Keratinocyte (primary cell): ENCODE measurements at regions not wholly inside any gene's neighbourhood (a gene's known extent, or its start where the extent isn't known, plus 50 kb on each side); places are given as distances from the start of the nearest gene placed in this dataset.

Experiments
- DNase-seq: peaks from one replicate; pipeline ENCODE4 v3.0.0-alpha.2; 2011; ENCODE audit warnings: low read depth, missing footprints, low spot score
- FAIRE-seq: peaks from 2 replicates; lab custom pipeline; 2011; peaks lifted over from hg19 to GRCh38; lab: Jason Lieb, UNC
- H2AFZ ChIP-seq: 2 replicates; pipeline ENCODE4 v1.6.0; 2012; ENCODE audit warnings: low read length, control low read depth, inconsistent platforms; ENCODE audit not compliant: control insufficient read depth
- H3K27ac ChIP-seq: 2 replicates; pipeline ENCODE4 v1.5.1; 2011; ENCODE audit warnings: low read length; ENCODE audit not compliant: control insufficient read depth, insufficient read depth
- H3K27me3 ChIP-seq: 3 replicates; pipeline ENCODE4 v1.6.0; 2011; ENCODE audit warnings: low read length; ENCODE audit not compliant: control insufficient read depth, insufficient read depth; ENCODE audit errors: extremely low read depth
- H3K36me3 ChIP-seq, 2 experiments: 2 replicates in 1 of 2; 3 replicates in 1 of 2; pipeline ENCODE4 v1.5.1; 2011; ENCODE audit warnings: low read length in 2 of 2, mild to moderate bottlenecking in 1 of 2; ENCODE audit not compliant: control insufficient read depth in 2 of 2, insufficient read depth in 2 of 2; ENCODE audit errors: extremely low read depth in 1 of 2
- H3K4me1 ChIP-seq: 3 replicates; pipeline ENCODE4 v1.5.1; 2011; ENCODE audit warnings: low read length; ENCODE audit not compliant: control insufficient read depth, insufficient read depth; ENCODE audit errors: extremely low read depth
- H3K4me2 ChIP-seq: 3 replicates; pipeline ENCODE4 v1.6.0; 2011; ENCODE audit warnings: low read depth, low read length; ENCODE audit not compliant: control insufficient read depth, insufficient read depth; ENCODE audit errors: extremely low read depth
- H3K4me3 ChIP-seq, 3 experiments: fragments of 200-600 bp in 1 of 3; sonication (generic) in 1 of 3; 2 replicates in 2 of 3; 3 replicates in 1 of 3; pipeline ENCODE4 v1.5.1; 2011 to 2016; ENCODE audit warnings: low read length in 3 of 3, mild to moderate bottlenecking in 3 of 3, control low read depth in 2 of 3, inconsistent platforms in 1 of 3, low read depth in 1 of 3, mixed read lengths in 1 of 3, mixed run types in 1 of 3, moderate library complexity in 1 of 3; ENCODE audit not compliant: control insufficient read depth in 2 of 3, insufficient read depth in 2 of 3; ENCODE audit errors: extremely low read depth in 1 of 3
- H3K79me2 ChIP-seq: 2 replicates; pipeline ENCODE4 v1.6.0; 2012; ENCODE audit warnings: low read length; ENCODE audit not compliant: control insufficient read depth, insufficient read depth
- H3K9ac ChIP-seq: 3 replicates; pipeline ENCODE4 v1.6.0; 2011; ENCODE audit warnings: low read length; ENCODE audit not compliant: control insufficient read depth, insufficient read depth; ENCODE audit errors: extremely low read depth
- H3K9me1 ChIP-seq: 3 replicates; pipeline ENCODE4 v1.6.0; 2011; ENCODE audit warnings: low read length; ENCODE audit not compliant: control insufficient read depth, insufficient read depth; ENCODE audit errors: extremely low read depth
- H3K9me3 ChIP-seq: 2 replicates; pipeline ENCODE4 v1.5.1; 2012; ENCODE audit warnings: low read depth, low read length; ENCODE audit not compliant: control insufficient read depth
- H4K20me1 ChIP-seq: 3 replicates; pipeline ENCODE4 v1.6.0; 2011; ENCODE audit warnings: low read length; ENCODE audit not compliant: control insufficient read depth, insufficient read depth; ENCODE audit errors: extremely low read depth
- EZH2 ChIP-seq: IDR thresholded peaks from one replicate; pipeline ENCODE4 v1.6.1; 2012; ENCODE audit warnings: inconsistent platforms, mild to moderate bottlenecking, low read length, moderate library complexity
- dilution Hi-C: fragments of 300-500 bp; cut with MboI; formaldehyde crosslinking; loops from one replicate; pipeline ENCODE4 v1.7.0; 2020; ENCODE audit warnings: low sequenced_read_pairs; ENCODE audit not compliant: extremely low pct_ligation_motif_present
- TF ChIP-seq, protein P1 (sequence below), 3 experiments: IDR thresholded peaks in 1 of 3; conservative IDR thresholded peaks in 1 of 3; optimal IDR thresholded peaks in 1 of 3; 2 replicates in 2 of 3; 3 replicates in 1 of 3; pipeline versions ENCODE3 to v1.5.1; 2011; ENCODE audit warnings: low read length in 3 of 3, mild to moderate bottlenecking in 3 of 3, moderate library complexity in 2 of 3, control low read depth in 1 of 3, inconsistent platforms in 1 of 3; ENCODE audit not compliant: insufficient read depth in 2 of 3; ENCODE audit errors: extremely low read depth in 1 of 3

DNA sequence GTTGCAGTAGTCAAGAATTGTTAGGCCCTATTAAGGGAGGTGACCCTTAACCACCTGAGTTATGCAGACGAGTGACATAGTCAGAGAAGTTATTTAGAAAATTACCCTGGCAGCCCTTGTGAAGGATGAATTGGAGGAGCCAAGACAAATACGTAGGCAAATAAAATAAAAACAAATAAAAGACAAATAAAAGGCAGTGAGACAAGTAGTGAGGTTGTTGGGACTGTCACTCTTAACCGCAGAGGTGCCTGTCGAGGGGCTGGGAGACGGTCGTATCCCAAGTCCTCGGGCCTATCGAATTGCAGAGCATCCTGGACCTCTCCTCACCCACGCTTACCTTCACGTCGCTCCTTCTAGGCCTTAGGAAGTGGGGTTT lies 58.0 kb upstream of the ZC4H2 start:
- TF ChIP-seq EZH2 = no peak
- TF ChIP-seq, protein P1, sequence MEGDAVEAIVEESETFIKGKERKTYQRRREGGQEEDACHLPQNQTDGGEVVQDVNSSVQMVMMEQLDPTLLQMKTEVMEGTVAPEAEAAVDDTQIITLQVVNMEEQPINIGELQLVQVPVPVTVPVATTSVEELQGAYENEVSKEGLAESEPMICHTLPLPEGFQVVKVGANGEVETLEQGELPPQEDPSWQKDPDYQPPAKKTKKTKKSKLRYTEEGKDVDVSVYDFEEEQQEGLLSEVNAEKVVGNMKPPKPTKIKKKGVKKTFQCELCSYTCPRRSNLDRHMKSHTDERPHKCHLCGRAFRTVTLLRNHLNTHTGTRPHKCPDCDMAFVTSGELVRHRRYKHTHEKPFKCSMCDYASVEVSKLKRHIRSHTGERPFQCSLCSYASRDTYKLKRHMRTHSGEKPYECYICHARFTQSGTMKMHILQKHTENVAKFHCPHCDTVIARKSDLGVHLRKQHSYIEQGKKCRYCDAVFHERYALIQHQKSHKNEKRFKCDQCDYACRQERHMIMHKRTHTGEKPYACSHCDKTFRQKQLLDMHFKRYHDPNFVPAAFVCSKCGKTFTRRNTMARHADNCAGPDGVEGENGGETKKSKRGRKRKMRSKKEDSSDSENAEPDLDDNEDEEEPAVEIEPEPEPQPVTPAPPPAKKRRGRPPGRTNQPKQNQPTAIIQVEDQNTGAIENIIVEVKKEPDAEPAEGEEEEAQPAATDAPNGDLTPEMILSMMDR (optimal IDR thresholded peaks at IDR 0.05 in 1 of 3, IDR thresholded peaks at IDR 0.05 in 1 of 3, conservative IDR thresholded peaks at IDR 0.05 in 1 of 3; ENCODE audit: extremely low read depth in 1 of 3, insufficient read depth in 2 of 3, low read length in 3 of 3) = no peak
- Histone ChIP-seq H3K4me2 (peak overlapping the region; percentile 45), H3K27ac (no peak overlapping the region), H3K4me1 (no peaks in the 10 kb centered on the region), H2AFZ (peak overlapping the region; percentile 81), H4K20me1 (no peaks in the 10 kb centered on the region), H3K27me3 (no peaks in the 10 kb centered on the region), H3K9ac (no peak overlapping the region), H3K4me3 (peak overlapping the region in 1 of 3 experiments; percentile 43), H3K9me1 (no peaks in the 10 kb centered on the region), H3K36me3 (no peaks in the 10 kb centered on the region), H3K79me2 (no peaks in the 10 kb centered on the region), H3K9me3 (no peaks in the 10 kb centered on the region)
- dilution Hi-C loops = no loop called here
- DNase-seq (no peak), FAIRE-seq (no peak)
